Gastroesophageal sphincter (tissue), 4 donors: ENCODE measurements at regions not wholly inside any gene's neighbourhood (a gene's known extent, or its start where the extent isn't known, plus 50 kb on each side); places are given as distances from the start of the nearest gene placed in this dataset.

Experiments used
- ATAC-seq: fragments of 150-250 bp; one replicate; pipeline ENCODE4 v1.9.1; 2016; ENCODE audit warnings: mild to moderate bottlenecking, moderate library complexity
- H3K27ac ChIP-seq, 4 donors: fragments of 200-600 bp; sonication (generic) in 3 of 4; 1 replicate in 3 of 4; 2 replicates in 1 of 4; pipeline ENCODE4 v1.5.1; 2016 to 2019
- H3K27me3 ChIP-seq: fragments of 200-600 bp; sonication (generic); one replicate; pipeline ENCODE4 v1.5.1; 2019
- H3K36me3 ChIP-seq, 2 donors: fragments of 200-600 bp; sonication (generic); one replicate each; pipeline ENCODE4 v1.5.1; 2019; ENCODE audit warnings: control low read depth in 1 of 2
- H3K4me1 ChIP-seq, 3 donors: fragments of 200-600 bp; sonication (generic); 1 replicate in 2 of 3; 2 replicates in 1 of 3; pipeline ENCODE4 v1.5.1; 2016 to 2019; ENCODE audit warnings: control low read depth in 2 of 3
- H3K4me3 ChIP-seq, 2 donors: fragments of 200-600 bp; sonication (generic); one replicate each; pipeline ENCODE4 v1.5.1; 2019; ENCODE audit warnings: mild to moderate bottlenecking in 1 of 2, moderate library complexity in 1 of 2
- H3K9me3 ChIP-seq, 3 donors: fragments of 200-600 bp; sonication (generic); one replicate each; pipeline ENCODE4 v1.5.1; 2017 to 2019; ENCODE audit warnings: control low read depth in 2 of 3
- CTCF ChIP-seq, 4 experiments: fragments of 200-600 bp in 2 of 4; fragments of 450-650 bp in 2 of 4; sonication (generic) in 1 of 4; IDR thresholded peaks; one replicate each; pipeline ENCODE4 v1.5.1; 2017 to 2019; ENCODE audit warnings: antibody characterized with exemption in 4 of 4, mild to moderate bottlenecking in 2 of 4, moderate library complexity in 2 of 4
- EP300 ChIP-seq: sonication (generic); formaldehyde crosslinking; IDR thresholded peaks from one replicate; pipeline ENCODE4 v1.6.1; 2017; ENCODE audit warnings: antibody characterized with exemption, mild to moderate bottlenecking
- POLR2A ChIP-seq, 2 donors: fragments of 450-650 bp; IDR thresholded peaks; one replicate each; pipeline ENCODE4 v1.6.1; 2017; ENCODE audit warnings: antibody characterized with exemption in 2 of 2, mild to moderate bottlenecking in 2 of 2, moderate library complexity in 1 of 2
- POLR2AphosphoS5 ChIP-seq: sonication (generic); formaldehyde crosslinking; IDR thresholded peaks from one replicate; pipeline ENCODE4 v1.6.1; 2017; ENCODE audit warnings: antibody characterized with exemption
- WGBS, 2 donors: methylation state at CpG; one replicate each; pipeline ENCODE4 v1.1.5; 2018; ENCODE audit warnings: low coverage in 1 of 2; 5-methylcytosine and 5-hydroxymethylcytosine counted together

- no peaks in the 10 kb centered on the region for H3K9me3 ChIP-seq
- no peak overlapping the region for H3K4me3 ChIP-seq
- H3K27me3 ChIP-seq: no peaks in the 10 kb centered on the region
- H3K36me3 ChIP-seq: no peaks in the 10 kb centered on the region
- 19 to 52% methylated on average over 1 of the region's 1 CpG for WGBS, 2 donors
- no peak for TF ChIP-seq POLR2A (IDR thresholded peaks at IDR 0.05)
- TF ChIP-seq POLR2AphosphoS5: no peak
- no peak for TF ChIP-seq EP300
- no peak for TF ChIP-seq CTCF (IDR thresholded peaks at IDR 0.05)
- H3K27ac ChIP-seq: no peak overlapping the region
- ATAC-seq: no peak
- no peaks in the 10 kb centered on the region for H3K4me1 ChIP-seq
Measured at GRCh38 chr12:63064080-63064479, 86.9 kb downstream of the AVPR1A start.

GRCh38 chr12:63056649-63057048, 94.4 kb downstream of the AVPR1A start:
- no peak for ATAC-seq
- Histone ChIP-seq H3K27ac (no peak overlapping the region), H3K4me3 (no peak overlapping the region), H3K4me1 (no peaks in the 10 kb centered on the region), H3K9me3 (no peaks in the 10 kb centered on the region), H3K27me3 (no peaks in the 10 kb centered on the region), H3K36me3 (no peaks in the 10 kb centered on the region)
- no peak for TF ChIP-seq POLR2AphosphoS5
- TF ChIP-seq POLR2A (IDR thresholded peaks at IDR 0.05): no peak
- no peak for TF ChIP-seq EP300
- TF ChIP-seq CTCF (IDR thresholded peaks at IDR 0.05): no peak

GRCh38 chr12:63052696-63053095, 98.3 kb downstream of the AVPR1A start:
- Histone ChIP-seq H3K4me3 (no peak overlapping the region), H3K27ac (no peak overlapping the region), H3K4me1 (no peaks in the 10 kb centered on the region), H3K36me3 (no peaks in the 10 kb centered on the region), H3K27me3 (no peaks in the 10 kb centered on the region), H3K9me3 (no peaks in the 10 kb centered on the region)
- TF ChIP-seq CTCF (IDR thresholded peaks at IDR 0.05): no peak
- TF ChIP-seq POLR2AphosphoS5: no peak
- no peak for TF ChIP-seq POLR2A (IDR thresholded peaks at IDR 0.05)
- TF ChIP-seq EP300: no peak
- no peak for ATAC-seq

GRCh38 chr12:63047146-63047545, 103.9 kb downstream of the AVPR1A start:
- no peak overlapping the region for H3K4me3 ChIP-seq
- TF ChIP-seq CTCF (IDR thresholded peaks at IDR 0.05) (no peak), POLR2A (IDR thresholded peaks at IDR 0.05) (no peak), POLR2AphosphoS5 (no peak), EP300 (no peak)
- H3K36me3 ChIP-seq: no peaks in the 10 kb centered on the region
- no peak for ATAC-seq
- no peaks in the 10 kb centered on the region for H3K27me3 ChIP-seq
- 0% methylated on average over 1 of the region's 1 CpG for WGBS, 2 donors
- H3K9me3 ChIP-seq: no peaks in the 10 kb centered on the region
- no peak overlapping the region for H3K27ac ChIP-seq
- H3K4me1 ChIP-seq: no peaks in the 10 kb centered on the region

- Histone ChIP-seq H3K36me3 (no peaks in the 10 kb centered on the region), H3K4me1 (no peaks in the 10 kb centered on the region), H3K27me3 (no peaks in the 10 kb centered on the region), H3K9me3 (no peaks in the 10 kb centered on the region), H3K4me3 (no peak overlapping the region), H3K27ac (no peak overlapping the region)
- TF ChIP-seq CTCF (IDR thresholded peaks at IDR 0.05) (no peak), EP300 (no peak), POLR2AphosphoS5 (no peak), POLR2A (IDR thresholded peaks at IDR 0.05) (no peak)
- WGBS, 2 donors: 39 to 71% methylated on average over 3 to 4 of the region's 4 CpGs
- ATAC-seq: no peak
Measured at GRCh38 chr12:63045020-63045860, 105.8 kb downstream of the AVPR1A start.
